Germinal center (tissue), 1 donor: ENCODE measurements at regions not wholly inside any gene's neighbourhood (a gene's known extent, or its start where the extent isn't known, plus 50 kb on each side); places are given as distances from the start of the nearest gene placed in this dataset.
"Not testable (repeated sequence)": the region's sequence is repeated elsewhere in the genome, so short reads cannot be mapped to it uniquely, and the experiment has no call there.

Experiments used
- DNase-seq: peaks from one replicate; pipeline ENCODE4 v3.0.0; 2012; ENCODE audit warnings: mixed read lengths, low spot score

DNA sequence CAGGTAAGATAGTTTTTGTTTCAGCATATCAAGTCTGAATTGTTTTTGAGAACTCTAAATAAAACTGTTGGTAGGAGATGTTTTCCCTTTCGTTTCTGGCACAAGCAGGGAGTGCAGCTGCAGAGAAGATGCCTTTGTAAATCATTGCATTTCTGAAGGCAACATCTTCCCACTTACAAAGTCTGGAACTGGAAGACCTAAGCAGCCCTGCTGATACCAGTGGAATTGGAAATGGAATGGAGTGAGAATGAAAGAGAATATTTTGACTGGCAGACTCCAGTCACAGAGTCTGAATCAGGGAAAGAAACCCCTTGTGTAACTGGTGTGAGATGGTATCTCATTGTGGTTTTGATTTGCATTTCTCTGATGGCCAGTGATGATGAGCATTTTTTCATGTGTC, 815.6 kb downstream of the LTN1 start:
- no peak for DNase-seq

DNA sequence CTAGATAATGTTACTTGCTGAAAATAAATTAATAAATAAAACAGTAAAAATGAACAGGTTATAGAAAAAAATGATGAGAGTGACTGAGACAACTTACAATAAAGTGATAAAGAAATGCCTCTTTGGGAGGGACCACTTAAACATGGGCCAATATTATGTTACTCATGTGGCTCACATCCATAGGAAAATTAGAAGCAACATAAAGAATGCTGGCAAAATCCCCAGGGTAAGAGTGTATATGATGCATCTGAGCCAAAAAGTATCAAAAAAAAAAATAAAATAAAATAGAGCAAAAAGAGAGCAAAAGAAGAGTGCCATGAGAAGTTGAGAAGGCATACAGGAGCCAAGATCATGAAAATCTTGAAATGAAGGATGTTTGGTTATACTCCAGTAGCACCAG, 818.0 kb downstream of the LTN1 start:
- DNase-seq: no peak

DNA sequence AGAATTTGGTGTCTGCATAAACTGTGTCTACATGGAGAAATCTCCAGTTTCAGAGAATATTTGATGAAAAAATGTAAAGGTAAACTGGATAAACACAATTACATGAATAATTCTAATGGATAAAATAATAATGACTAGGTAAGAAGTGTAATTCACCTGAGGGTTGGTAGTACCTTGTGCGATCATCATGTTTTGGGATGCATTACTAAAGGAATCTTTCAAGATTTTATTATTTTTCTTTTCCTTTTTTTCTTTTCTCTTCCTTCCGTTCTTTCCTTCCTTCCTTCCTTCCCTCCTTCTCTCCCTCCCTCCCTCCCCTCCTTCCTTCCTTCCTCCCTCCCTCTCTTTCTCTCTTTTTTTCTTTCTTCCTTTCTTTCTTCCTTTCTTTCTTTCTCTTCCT, 818.7 kb downstream of the LTN1 start:
- no peak for DNase-seq

DNA sequence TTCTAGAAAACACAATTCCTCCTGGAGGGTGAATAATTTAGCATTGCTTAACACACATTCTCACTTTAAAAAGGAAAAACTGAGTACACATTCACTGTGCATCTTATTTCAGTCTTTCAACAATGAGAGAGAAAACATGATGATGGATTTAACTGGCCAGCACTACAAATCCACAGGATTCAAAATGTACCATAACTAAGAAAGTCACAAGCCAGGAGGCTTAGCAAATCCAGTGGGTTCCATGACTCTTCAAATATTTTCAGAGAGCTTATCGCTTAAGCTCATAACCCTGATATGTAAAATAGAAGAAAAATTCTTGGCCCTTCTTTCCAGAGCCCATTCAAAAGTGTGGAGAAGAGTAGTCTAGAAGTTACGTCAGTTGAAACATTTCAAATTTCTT, 820.3 kb downstream of the LTN1 start:
- no peak for DNase-seq

DNA sequence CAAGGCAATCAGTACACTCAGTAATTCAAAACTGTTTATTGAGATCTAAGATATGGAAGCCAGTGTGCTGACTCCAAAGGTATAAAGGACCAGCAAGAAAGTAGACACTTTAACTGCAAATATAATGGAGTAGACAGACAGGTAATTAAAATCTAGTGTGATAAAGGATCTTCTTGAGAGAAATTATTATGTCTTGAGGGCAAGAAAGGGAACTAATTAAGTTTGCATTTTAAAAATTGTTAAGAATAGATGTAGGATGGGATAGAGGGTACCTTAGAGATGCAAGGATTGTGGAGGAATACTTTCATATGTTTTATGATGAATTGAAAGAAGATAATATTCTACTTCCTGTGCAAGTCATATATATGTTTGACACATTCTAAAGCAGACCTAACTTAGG, 825.3 kb downstream of the LTN1 start:
- no peak for DNase-seq

DNA sequence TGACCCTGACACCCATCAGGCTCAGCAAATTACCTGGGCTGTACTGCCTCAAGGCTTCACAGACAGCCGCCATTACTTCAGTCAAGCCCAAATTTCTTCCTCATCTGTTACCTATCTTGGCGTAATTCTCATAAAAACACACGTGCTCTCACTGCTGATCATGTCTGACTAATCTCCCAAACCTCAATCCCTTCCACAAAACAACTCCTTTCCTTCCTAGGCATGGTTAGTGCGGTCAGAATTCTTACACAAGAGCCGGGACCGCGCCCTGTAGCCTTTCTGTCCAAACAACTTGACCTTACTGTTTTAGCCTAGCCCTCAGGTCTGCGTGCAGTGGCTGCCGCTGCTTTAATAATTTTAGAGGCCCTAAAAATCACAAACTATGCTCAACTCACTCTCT, 828.2 kb downstream of the LTN1 start:
- DNase-seq: not testable (repeated sequence)

DNA sequence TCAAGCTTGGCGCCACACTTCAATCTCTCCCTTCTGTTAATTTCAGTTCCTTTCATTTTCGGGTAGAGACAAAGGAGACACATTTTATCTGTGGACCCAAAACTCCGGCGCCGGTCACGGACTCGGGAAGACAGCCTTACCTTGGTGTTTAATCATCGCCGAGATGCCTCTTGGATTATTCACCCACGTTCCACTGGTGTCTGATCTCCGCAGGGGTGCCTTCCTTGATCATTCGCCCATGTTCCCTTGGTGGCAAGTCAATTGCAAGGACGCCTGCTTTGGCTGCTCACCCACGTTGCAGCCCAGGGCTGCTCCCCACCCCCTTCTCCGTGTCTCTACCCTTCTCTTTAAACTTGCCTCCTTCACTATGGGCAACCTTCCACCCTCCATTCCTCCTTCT, 830.6 kb downstream of the LTN1 start:
- DNase-seq: not testable (repeated sequence)

DNA sequence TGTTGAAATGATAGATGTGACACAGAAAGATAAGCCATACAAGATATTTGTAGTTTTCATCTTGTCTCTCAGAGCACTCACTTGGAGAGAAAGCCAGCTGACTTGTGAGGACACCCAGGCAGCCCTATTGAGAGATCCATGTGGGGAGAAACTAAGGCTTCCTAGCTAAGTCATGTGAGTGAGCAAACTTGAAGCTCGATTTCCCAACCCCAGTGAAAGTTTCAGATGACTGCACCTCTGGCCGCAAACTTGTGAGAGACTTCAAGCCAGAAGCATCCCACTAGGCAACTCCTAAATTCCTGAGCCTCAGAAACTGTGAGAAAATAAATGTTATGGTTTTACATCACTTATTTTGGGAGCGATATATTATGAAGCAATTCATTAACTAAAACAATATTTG, 832.3 kb downstream of the LTN1 start:
- no peak for DNase-seq

DNA sequence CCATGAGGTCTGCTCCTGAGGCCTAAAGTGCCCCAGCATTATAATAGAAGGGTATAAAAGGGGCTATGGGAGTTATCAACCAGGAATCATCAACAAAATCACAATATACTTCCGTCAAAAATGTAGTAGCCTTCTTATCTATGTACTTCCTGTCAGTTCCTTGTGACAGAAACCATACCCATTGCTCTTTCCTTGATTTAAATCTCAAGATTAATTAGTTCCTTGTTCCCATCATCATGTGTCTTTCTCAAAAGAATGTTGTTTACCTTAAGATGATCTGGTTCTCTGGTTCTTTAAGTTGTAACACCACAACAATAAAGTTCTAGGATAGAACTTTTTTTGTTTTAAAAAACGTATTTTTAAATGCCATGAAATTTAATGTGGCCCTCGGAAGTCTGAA, 833.3 kb downstream of the LTN1 start:
- DNase-seq: no peak

DNA sequence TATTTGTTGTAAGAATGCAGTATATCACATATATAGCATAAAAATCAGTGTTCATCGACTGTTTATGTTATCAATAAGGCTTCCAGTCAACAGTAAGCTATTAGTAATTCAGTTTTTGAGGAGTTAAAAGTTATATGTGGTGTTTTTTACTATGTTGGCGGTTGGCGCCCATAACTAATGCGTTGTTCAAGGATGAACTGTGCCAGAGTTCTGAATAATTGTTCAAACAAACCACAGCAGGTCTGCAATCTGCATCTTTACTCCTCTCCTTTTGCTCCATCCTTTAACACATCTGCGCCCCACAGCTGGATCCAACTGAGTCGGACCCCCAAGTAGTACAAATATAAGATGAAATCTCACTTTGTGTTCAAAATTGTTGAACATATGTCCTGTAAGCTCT, 836.1 kb downstream of the LTN1 start:
- DNase-seq: no peak

DNA sequence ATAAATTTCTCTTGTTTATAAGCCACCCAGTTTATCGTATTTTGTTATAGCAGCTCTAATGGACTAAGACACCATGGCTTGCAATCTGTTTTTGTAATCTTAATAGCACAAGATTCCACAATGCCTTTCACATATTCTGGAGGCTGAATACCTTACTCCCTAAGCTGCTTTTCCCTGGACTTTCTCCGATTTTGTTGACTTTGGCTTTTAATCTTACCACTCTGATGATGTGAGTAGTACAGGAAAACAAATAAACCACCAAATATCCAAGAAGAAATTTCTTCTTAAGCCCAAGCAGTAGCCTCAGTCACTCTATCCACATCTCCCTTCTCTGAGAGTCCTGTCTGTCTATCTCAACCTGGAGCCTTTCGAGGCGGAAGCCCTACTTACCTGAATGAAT, 838.6 kb downstream of the LTN1 start:
- DNase-seq: no peak

DNA sequence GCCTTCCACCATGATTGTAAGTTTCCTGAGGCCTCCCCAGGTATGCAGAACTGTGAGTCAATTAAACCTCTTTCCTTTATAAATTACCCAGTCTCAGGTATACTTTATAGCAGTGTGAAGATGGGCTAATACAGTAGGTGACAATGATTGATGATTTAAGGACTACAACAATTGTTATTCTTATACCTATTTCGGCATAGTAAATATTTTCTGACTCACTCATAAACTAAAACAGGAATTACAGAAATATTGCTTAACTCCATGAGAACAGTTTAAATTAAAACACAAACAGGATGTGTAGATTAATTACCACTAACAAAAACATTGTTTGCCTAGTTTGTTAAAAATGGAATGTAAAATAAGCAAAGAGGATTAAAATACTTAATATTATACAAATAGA, 839.9 kb downstream of the LTN1 start:
- no peak for DNase-seq

DNA sequence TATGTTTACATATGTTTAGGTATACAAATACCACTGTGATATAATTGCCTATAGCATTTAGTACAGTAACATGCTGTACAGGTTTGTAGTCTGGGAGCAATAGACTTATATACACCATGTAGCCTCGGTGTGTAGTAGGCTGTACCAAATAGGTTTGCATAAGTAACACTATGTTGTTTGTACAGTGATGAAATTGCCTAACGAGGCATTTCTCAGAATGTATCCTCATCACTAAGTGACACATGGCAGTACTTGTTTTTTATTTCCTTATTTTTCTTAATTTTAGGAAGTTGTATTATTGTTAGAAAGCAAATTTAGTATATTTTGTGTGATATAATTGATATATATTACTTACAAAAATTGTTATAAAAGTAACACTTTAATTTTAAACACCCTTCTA, 840.9 kb downstream of the LTN1 start:
- no peak for DNase-seq

DNA sequence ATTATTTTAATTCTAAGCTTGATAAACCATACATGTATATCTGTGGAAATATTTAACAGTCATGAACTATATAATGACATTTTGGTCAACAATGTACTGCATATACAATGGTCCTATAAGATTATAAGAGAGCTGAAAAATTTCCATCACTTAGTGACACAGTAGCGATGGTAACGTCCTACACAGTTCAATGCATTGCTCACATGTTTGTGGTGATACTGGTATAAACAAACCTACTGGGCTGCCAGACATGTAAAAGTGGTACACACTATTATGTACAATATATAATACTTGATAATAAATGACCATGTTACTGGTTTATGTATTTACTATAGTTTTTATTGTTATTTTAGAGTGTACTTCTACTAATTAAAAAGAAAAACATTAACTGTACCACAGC, 841.9 kb downstream of the LTN1 start:
- DNase-seq: no peak

DNA sequence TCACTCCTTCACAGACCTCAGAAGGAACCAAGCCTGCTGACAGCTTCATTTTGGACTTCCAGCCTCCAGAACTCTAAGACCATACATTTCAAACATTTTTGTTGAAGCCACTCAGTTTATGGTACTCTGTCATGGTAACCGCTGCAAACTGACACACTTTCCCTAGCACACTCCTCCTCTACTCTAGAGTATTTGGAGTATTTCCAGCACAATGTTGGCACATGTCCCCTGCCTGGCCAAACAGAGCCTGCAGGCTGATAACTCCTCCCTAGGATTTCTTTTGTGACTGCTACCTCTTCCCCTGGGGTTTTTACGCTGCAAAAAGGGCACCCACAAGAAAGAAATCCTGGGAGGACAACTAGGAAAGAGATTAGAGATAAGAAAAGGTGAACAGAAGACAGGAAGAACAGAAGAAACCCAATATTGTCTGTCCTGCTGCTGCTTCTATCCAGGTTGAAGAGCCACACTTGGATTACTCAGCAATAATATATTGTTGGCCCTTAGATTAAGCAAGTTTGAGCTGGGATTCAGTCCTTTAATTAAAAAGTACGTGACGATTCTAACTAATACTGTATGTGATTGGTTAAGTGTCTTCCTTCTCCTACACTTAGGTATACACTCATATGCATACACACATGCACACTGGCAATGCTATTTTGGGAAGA, 844.1 kb downstream of the LTN1 start:
- no peak for DNase-seq

DNA sequence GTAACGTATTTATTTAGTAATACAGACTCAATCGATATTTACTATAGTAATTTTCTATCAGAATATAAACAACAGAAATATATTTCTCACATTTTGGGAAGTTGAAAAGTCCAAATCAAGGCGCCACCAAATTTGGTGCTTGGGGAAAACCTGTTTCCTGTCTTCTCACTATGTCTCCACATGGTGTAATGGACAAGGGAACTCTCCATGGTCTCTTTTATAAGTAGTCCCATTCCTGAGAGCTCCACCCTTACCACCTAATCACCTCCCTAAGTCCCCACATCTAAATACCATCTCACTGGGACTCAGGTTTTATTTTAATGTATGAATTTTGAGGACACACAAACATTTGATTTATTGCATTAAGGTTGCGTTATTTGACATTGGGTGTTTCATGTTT, 848.0 kb downstream of the LTN1 start:
- no peak for DNase-seq

DNA sequence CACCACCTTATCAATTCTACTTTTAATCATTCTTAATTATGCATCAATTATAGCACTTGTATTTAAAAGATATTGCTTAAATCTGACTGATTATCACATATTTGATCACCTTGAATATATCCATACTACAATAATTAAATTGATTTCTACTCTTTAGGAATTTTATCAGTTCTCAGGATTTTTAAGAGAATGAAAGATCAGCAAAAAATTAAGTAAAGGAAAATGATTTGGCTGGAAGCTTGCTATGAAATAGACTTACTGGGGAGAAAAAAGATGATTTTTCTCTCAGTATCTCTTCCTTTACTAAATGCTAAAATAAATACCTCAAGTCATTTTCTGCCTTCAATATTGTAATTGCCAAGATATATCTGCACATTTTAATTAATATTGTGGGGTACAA, 848.6 kb downstream of the LTN1 start:
- no peak for DNase-seq

DNA sequence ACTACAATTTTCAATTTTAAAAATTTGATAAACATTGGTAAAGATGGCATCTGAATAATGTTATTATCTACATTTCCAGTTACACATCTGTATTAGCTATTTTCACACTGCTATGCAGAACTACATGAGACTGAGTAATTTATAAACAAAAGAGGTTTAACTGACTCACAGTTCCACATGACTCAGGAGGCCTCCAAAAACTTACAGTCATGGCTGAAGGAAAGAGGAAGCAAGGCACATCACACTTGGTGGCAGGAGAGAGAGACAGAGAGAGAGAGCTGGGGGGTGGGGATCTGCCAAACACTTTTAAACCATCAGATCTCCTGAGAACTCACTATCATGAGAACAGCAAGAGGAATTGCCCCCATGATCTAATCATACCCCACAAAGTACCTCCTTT, 850.0 kb downstream of the LTN1 start:
- DNase-seq: no peak

DNA sequence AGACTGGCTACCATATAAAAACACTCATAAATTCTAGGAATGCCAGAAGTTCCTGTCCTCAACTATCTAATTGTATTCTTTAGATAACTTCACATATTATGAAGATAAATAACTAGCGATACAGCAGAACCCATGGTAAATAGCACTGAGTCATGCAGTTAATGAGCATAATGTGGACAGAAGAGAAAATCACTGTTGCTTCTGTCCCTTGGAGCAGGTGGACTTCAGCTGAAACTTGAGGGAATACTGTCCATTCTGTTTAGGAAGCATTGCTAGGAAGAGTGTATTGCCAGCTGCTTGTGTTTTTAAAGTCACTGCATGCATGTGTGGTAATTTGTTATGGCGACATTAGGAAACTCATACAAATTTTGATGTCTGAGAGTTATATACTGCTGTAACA, 854.4 kb downstream of the LTN1 start:
- DNase-seq: no peak

DNA sequence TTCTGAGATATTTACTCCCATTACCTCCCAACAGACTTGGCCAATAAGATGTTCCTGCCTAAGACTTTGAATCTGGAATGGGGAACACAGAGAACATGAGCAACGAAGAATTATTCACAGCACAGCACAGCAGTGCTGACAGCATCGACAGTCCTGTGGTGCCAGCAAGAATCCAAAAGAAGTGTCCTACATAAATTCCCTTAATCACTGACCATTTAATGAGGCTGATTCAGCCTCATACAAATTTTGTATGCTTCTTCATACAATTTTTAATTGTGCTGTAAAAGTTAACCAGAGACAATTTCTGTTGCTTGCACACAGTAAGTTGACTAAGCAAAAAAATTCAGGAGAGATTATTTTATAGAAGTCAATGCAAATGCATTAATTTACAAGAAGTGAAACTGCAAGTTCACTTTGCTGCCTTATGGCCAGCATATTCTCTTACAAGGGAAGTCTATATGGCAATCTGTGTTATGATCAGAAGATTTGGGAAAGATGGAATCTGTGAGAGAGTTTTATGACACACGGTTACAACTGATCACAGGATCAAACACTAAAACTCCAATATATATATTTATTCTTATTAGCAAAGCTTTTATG, 855.9 kb downstream of the LTN1 start:
- DNase-seq: no peak

DNA sequence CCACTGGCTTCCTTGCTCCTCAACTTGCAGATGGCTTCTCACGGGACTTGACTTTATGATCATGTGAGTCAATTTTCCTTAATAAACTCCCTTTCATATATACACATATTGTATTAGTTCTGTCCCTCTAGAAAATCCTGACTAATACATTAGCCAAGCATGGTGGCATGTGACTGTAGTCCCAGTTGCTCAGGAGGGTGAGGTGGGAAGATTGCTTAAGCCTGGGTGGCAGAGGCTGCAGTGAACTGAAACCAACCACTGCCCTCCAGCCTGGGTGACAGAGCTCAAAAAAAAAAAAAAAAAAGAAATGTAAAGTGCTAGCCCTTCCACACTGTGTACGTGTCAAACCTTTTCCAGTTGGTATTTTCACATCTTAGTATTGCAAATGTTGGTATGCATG, 857.0 kb downstream of the LTN1 start:
- DNase-seq: no peak

DNA sequence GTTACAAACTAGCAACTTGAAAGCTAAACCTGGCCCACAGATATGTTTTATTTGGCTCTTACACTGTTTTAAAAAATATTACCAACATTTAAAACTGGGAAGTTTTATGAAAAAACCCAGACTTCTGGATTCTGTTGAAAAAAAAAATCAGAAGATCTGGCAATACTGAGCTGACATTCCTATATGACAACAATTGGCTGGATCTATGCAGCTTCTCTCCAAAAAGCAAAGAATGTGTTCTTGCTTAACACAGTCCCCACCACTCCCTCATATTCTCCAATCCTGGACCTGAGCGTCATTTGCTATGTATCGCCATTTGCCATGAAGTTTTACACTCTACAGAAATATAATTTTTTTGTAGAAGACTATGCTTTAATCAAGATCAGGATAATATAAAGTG, 859.6 kb downstream of the LTN1 start:
- DNase-seq: no peak

DNA sequence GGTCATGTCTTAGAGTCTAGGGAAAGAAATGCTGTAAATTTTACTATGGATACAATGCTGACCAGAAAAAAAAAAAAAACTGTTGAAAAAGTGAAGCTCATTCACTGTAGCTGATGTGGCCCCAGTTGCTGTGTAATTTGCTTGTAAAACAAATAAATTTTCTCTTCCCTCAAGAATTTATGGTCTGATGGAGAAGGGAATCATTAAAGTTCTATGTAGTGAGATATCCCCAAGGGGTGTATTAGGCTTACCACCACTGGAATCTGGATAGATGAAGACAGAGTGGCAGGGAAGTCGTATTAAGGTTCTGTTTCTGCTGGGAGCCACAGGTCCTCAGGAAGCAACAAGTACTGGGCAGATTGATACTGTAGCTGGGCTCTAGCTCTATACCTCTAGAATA, 860.0 kb downstream of the LTN1 start:
- DNase-seq: no peak

DNA sequence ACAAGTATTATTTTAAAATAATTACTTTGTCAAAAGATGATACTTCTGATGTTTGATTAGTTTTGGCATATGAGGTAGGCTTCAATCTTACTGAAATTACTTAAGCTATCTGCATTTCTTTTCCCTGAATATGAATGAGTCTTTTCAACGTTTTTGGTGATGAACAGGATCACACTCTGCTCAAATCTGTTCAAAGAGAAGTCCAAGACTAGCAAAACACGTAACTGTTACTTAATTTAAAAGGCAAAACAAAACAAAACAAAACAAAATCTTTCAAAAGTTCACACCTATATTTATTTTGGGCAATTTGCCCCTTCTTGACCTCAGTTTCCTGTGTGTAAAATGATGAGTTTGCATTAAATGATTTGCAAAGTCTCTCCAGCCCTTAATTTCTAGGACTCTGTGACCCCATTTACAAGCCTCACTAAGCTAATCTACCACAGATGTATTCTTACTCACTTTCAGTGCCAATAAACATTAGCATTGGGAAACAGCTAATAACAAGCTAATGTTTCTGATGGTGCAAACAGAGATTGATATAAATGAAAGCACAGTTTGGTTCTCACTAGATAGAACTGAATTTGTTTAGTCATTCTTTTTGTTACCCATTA, 865.4 kb downstream of the LTN1 start:
- no peak for DNase-seq
